Inflammatory macrophage treated with lipopolysaccharide for 4 hours (primary cell): ENCODE measurements at regions not wholly inside any gene's neighbourhood (a gene's known extent, or its start where the extent isn't known, plus 50 kb on each side); places are given as distances from the start of the nearest gene placed in this dataset.
A peak's percentile ranks its signal among the peaks of the same experiment; 100 is the strongest.
"Not testable (repeated sequence)": the region's sequence is repeated elsewhere in the genome, so short reads cannot be mapped to it uniquely, and the experiment has no call there.

Experiments
- DNase-seq: peaks from one replicate; pipeline ENCODE4 v3.0.0-alpha.2; 2020

DNA sequence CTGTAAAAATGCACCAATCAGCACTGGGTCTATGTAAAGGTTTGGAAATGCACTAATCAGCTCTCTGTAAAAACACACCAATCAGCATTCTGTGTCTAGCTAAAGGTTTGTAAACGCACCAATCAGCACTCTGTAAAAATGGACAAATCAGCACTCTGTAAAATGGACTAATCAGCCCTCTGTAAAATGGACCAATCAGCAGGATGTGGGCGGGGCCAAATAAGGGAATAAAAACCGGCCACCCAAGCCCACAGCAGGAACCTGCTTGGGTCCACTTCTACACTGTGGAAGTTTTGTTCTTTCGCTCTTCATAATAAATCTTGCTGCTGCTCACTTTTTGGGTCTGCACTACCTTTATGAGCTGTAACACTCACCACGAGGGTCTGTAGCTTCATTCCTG lies 101.0 kb downstream of the SMC2 start:
- DNase-seq = not testable (repeated sequence)

DNA sequence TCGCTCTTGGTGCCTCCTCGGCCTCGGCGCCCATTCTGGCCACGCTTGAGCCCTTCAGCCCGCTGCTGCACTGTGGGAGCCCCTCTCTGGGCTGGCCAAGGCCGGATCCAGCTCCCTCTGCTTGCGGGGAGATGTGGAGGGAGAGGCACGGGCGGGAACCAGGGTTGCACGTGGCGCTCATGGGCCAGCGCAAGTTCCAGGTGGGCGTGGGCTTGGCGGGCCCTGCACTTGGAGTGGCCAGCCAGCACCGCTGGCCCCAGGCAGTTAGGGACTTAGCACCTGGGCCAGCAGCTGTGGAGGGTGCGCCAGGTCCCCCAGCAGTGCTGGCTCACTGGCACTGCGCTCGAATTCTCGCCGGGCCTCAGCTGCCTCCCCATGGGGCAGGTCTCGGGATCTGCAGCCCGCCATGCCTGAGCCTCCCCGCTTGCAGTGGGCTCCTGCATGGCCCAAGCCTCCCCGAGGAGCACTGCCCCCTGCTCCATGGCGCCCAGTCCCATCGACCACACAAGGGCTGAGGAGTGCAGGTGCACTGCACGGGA lies 106.4 kb downstream of the SMC2 start:
- DNase-seq = no peak

DNA sequence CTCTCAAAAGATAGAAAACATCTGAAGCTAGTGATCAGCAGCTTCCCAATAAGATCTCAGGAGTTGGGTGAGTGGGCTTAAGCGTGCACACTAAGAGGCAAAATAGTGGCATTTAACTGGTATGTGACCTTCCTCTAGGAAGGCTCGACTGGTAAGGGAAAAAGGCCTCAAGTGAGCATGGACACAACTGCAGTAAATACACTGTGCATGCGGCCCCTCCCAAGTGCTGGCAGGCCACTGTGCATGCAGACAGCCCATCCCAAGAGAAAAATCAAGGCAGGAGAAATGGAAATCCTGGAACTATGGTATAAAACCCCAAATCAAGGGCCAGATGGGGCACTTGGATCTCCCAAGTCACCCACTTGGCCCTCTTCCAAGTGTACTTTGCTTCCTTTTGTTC lies 112.7 kb downstream of the SMC2 start:
- no peak for DNase-seq

DNA sequence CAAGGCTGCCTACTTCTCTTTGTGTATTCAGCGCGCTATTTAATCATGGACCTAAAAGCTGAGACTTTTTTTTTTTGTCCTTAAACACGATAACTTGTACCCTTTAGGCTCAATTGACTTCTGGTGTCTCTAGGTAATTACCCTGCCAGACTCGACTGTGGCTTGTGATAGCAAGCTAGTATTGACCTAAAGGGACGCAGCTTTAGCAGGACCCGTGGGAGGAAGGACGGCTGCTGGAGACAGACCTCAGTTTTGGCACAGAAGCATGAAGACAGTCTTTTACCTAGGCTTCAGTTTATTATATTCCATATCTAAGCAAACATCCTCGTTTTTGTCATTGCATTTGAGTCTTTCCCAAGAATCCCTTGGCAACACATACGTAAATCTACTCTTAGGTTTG lies 115.3 kb downstream of the SMC2 start:
- DNase-seq = no peak

DNA sequence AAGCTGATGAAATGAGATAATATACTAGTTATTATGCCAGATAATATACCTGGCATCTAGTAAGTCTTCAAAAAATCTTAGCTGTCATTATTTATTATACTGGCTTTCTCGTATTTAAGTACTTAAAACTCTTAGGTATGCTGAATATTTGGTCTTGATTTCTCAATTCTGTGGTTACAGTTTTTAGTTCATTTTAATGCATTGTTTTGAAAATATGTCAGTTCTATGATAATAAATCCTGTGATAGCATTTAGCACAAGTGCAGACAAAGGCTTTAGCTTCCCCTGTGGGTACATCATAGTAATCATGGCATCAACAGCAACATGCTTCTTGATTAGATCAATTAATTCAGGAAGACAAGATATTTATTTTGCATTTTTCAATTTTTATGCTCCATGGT lies 133.0 kb downstream of the SMC2 start:
- no peak for DNase-seq

DNA sequence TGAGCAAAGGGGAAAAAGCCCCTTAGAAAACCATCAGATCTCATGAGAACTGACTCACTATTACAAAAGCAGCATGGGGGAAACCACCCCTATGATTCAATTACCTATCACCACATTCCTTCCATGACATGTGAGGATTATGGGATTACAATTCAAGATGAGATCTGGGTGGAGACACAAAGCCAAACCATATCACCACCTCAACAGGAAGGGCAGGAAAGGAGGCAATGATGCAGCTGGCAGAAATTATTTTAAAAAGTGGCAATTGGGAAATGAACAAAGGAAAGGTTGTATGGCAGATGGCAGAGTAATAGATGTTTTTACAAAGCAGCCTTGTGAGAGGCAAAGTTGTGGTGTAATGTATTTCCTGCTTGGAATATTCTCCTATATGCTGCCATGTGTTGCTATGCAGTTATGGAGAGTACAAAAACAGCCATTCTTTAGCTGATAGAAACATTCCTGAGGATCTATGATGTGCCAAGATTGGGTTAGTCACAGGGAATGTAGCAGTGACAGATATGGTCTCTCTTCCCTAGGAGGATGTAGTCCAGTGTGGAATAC lies 138.8 kb downstream of the SMC2 start:
- peak; percentile 9 for DNase-seq

DNA sequence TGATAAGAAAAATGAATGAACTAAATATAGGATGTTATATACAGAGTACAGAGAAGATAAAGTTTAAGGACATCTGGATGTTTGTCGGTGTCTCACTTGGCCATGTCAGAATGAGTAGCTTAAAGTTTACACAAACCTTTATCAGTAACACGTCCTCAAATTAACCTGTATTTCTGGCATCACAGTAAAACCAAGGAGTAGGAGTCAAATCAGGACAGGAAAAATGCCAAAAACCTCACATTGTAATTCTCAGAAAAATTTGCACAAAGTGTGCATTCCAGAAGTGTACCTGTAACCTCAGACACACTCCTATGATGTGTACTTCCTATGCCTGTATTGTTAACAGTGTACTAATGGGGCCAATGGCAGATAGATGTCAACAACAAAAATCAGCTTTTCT lies 139.3 kb downstream of the SMC2 start:
- DNase-seq = no peak

DNA sequence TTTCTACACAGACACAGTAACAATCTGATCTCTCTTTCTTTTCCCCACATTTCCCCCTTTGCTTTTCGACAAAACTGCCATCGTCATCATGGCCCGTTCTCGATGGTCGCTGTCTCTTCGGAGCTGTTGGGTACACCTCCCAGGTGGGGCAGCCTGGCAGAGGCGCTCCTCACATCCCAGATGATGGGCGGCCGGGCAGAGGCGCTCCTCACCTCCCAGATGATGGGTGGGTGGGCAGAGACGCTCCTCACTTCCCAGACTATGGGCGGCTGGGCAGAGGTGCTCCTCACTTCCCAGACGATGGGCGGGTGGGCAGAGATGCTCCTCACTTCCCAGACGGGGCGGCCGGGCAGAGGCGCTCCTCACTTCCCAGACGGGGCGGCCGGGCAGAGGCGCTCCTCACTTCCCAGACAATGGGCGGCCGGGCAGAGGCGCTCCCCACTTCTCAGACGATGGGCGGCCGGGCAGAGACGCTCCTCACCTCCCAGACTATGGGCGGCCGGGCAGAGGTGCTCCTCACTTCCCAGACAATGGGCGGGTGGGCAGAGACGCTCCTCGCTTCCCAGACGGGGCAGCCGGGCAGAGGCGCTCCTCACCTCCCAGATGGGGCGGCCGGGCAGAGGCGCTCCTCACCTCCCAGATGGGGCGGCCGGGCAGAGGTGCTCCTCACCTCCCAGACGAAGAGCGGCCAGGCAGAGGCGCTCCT lies 140.7 kb downstream of the SMC2 start:
- DNase-seq = not testable (repeated sequence)

DNA sequence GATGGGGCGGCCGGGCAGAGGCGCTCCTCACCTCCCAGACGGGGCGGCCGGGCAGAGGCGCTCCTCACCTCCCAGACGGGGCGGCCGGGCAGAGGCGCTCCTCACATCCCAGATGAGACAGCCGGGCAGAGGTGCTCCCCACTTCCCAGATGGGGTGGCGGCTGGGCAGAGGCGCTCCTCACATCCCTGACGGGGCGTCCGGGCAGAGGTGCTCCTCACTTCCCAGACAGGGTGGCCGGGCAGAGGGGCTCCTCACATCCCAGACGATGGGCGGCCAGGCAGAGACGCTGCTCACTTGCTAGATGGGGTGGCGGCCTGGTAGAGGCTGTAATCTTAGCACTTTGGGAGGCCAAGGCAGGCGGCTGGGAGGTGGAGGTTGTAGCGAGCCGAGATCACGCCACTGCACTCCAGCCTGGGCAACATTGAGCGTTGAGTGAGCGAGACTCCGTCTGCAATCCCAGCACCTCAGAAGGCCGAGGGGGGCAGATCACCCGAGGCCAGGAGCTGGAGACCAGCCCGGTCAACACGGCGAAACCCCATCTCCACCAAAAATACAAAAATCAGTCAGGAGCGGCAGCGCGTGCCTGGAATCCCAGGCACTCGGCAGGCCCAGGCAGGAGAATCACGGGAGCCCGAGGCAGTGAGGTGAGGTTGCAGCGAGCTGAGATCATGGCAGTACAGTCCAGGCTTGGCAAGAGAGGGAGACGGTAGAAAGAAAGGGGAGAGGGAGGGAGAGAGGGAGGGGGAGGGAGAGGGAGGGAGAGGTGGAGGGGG lies 141.4 kb downstream of the SMC2 start:
- not testable (repeated sequence) for DNase-seq

DNA sequence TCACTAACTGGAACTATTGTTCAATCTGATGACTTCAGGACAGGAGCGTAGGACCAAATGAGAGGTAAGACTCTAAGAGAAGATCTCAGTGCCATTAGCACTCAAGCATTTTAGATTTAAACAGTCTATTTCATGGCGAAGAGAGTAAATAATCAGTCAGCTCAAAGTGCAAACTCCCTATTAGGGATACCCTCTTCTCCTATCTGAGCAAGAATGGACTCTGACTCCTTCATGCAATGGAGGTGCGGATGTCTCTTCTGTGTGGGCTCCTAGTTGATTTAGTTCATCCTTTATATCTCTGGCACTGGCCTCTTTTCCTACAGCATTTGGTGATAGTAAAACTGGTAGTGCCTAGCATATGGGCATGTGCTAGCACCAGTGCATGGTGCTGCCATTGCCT lies 144.6 kb downstream of the SMC2 start:
- DNase-seq = no peak

DNA sequence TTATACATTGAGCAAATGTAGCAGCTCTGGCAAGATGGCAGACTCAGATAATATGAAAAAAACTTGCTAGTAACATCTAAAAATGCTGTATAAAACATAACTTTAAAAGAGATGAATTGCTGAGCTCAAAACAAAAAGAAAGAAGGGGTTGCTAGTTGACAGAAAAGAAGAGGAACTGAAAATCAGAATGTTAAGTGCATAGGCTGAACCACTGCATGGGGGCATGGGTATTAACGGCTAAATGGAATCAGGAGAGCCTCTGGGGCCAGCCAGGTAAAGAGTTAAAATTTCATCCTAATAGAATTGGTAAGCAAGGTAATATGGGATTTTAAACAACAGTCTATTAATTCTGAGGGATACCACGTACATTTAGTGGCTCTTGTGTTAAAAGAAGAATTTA lies 146.8 kb downstream of the SMC2 start:
- no peak for DNase-seq

DNA sequence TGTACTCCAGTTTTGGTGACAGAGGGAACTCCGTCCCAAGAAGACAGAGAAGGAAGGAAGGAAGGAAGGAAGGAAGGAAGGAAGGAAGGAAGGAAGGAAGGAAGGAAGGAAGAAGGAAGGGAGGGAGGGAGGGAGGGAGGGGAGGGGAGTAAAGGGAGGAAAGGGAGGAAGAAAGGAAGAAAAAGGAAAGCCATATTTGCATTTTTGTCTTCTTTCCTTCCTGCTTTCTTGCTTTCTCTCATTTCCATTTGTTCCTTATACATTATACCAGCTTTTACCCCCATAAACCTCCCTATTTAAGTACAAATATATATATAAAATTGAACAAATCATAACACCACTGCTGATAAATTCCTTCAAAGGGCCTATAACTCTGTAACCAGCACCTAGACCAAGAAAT lies 151.8 kb downstream of the SMC2 start:
- no peak for DNase-seq

DNA sequence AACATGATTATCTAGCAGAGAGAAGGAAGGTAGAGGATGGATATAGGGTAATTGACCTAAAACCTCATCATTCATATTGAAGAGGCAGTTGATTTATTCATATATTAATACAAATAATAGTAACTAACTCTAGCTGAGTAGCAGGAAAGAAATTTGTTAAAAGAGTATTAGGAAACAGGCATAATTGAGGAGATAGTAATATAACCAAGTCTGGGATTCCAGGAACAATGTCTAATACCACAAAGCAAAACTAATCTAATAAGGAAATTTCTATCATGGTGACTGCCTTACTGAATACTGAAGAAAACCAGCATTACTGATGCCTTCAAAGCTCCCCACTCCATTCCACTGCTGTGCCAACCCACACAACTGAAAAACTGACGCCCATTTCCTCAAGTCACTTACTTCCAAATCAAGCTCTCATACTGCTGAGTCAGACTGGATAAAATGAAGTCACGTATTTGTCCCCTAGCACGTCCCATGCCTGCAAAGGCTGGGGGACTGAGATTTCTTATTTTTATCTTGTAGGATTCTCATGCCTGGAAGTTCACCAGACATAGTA lies 153.9 kb downstream of the SMC2 start:
- DNase-seq = no peak

DNA sequence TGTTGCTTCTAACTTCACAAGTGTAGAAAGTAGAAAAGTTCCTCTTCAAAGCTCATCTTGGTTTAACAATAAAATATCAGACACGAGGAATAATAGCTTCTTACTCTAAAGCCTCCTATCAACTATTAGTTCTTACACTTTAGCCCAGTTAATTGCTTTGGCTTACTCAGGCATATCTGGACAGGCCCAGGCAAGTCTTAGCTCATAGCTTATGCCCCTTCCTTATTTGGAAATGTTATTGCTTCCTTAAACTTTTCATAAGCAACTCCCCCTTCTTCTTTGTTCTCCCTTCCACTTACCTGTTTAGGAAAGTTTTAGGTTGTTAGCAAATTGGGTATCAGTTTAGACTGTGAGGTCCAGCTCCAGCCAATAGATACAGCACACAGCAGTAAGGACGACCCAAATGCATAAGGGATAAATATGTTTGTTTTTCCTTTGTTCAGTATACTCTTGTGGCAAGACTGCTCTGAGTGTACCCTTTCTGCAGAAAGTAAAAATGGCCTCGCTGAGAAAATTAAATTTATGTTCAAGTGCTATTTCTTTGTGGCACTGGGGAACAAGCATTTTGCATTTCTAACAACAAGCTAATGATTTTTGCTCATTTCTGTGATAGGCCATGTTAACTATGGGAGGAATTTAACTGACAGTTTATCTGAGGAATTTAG lies 162.1 kb downstream of the SMC2 start:
- DNase-seq = no peak

DNA sequence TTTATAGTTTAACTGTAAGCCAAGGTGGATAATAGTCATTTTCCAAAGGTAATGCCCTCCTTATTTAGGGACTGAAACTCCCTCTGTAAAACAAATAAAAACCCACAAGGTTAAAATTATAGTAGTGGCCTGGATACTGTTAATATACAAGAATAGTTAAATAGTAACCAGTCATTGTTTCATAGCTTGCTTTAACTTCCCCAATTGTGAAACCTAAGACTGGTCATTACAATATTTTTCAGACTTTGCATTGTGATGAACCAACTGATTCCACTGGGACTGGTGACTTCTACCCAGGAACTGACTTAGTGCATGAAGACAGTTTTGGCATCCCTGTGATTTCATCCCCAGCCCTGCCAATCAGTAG lies 162.6 kb downstream of the SMC2 start:
- no peak for DNase-seq

DNA sequence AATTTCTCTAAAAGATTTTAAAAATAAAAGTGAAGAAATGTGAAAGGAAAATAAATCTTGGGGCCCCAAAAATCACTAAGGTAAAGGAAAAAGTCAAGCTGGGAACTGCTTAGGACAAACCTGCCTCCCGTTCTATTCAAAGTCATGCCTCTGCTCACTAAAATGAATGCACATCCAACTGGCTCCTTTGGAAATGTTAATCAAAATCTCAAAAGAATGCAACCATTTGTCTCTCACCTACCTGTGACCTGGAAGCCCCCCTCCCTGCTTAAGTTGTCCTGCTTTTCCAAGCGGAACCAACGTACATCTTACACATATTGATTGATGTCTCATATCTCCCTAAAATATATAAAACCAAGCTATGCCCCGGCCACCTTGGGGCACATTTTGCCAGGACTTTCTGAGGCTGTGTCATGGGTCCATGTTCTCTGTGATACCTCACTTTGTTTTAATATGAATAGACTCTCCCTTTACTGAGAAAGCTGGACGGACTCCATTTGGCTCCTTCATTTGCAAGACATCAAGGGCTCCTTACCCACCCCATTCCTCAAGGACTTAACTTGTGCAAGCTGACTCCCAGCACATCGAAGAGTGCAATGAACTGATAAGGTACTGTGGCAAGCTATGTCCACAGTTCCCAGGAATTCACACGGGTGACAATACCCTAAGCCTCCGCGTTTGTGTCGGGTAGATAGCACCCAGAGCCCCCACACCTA lies 164.3 kb downstream of the SMC2 start:
- DNase-seq = no peak

DNA sequence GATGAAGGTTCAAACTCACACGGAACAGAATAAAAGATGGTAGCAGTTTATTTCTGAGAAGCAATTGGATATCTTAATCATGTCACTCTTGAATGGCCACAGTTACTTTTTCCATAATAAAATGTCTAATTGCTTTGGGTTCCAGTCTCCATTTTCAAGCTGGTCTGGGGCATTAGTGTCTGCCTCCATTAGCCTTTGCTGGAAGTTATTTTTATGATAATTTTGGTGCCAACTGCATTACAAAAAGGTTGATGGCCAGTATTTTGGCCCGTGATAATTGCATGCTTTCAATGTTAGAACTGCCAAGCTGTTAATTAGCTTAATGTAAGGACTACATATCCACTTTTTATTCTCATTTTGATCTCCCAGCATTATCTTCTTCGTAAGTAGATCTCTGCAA lies 165.9 kb downstream of the SMC2 start:
- no peak for DNase-seq

DNA sequence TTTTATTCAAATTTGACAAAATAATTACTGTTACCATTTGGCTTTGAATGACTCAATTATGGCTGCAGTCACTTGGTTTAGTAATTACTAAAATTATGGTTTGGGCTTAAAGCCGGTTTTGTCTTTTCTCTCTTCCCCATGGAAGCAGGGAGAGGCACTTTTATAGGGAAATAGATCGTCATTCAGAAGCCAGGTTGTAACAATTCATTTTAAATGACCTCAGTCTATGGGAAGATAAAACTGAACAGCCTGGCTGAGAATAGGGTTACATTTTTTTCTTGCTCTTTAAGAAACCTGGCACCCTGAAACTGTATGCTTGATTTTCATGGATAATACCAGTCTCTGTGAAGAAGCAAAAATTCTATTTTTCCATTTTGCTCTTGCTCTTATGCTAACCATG lies 169.8 kb downstream of the SMC2 start:
- no peak for DNase-seq

DNA sequence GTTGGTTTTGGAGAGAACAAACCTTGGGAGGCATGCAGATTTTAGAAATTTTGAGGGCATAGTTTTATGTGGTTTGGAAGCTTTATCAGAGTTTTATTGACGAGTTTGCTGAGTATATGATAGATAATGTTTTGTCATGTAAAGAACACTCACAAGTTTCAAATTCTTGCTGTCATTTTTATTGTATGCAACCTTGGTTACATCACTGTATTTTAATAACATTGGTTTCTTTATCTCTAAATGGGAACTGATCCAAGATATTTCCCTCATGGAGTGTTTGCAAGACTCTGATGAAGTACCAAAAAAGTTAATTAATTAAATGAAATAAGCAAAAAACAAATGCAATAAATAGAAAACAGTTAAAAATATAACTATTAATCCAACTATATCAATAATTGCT lies 170.3 kb downstream of the SMC2 start:
- no peak for DNase-seq

DNA sequence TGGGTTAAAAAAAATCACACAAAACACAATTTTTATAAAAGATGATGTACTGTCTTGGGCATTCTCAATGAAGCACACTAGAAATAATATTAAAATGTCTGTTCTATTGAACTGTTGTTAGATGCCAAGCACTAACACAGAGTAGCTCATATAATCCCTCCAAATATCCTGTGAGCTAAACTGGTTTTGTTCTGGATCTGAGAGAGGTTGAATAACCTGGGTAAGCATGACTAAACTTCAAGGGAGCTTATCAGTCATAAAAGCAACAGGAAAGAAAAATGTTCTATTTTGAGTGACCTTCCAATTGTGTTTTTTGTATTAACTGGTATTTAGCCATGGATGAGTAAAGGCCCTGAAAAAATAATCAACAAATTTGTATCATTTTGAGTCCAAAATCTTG lies 175.3 kb downstream of the SMC2 start:
- no peak for DNase-seq

DNA sequence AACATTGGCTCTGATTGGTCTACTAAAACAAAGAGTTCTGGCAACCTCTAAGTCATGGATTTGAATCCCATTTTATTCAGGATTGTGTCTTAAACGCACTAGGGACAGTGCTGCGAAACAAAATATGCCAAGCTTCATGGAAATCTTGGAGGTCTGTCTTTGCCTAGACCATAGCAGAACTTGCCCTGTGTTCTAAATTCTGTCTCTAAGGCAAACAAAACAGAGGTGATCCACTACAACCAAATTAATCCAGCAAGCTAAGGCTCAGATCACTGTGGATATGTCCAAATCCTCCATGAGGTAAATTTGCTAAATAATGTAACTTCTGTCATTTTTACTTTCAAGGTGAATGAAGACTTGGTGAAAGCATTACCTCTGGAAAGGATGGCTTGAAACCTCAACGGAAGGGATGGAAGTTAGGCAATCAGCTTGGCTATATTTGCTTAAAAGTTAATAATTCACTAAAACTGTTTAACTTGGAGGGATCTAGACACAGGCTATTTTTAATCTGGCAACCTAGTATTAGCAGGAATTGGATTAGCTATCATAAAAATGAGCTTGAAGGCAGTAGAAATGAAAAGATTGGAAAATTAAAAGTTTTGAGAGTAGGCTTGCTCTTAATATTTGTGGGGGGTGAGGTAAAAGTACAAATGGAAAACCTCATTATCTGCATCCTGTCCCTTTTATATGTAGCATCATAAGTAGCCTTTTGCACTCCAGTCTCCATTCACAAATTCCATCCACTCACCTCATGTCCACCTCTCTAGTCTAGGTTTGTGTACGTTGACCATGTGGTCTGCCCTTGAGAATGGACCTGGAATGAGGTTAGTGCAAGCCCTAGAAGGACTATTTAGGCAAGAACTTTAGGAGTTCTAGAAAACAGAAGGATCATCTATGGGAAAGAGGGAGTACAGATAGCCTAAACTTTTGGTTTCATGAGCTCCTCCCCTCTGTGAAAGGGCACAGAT lies 176.2 kb downstream of the SMC2 start:
- DNase-seq = no peak
